Thoracic aorta (tissue), 2 donors: ENCODE measurements at regions not wholly inside any gene's neighbourhood (a gene's known extent, or its start where the extent isn't known, plus 50 kb on each side); places are given as distances from the start of the nearest gene placed in this dataset.

Experiments used
- ATAC-seq: fragments of 150-250 bp; one replicate; pipeline ENCODE4 v1.8.0; 2017; ENCODE audit warnings: low read depth; ENCODE audit not compliant: insufficient number of reproducible peaks, low FRiP score
- DNase-seq: peaks from one replicate; pipeline ENCODE4 v3.0.0-alpha.2; 2020; ENCODE audit warnings: low spot score
- H3K27ac ChIP-seq, 2 donors: fragments of 200-600 bp; sonication (generic); 1 replicate in 1 of 2; 2 replicates in 1 of 2; pipeline ENCODE4 v1.5.1; 2016; ENCODE audit warnings: mild to moderate bottlenecking in 2 of 2, moderate library complexity in 2 of 2
- H3K27me3 ChIP-seq: fragments of 200-600 bp; sonication (generic); replicated peaks from 2 replicates; pipeline ENCODE4 v1.6.0; 2016; ENCODE audit warnings: mild to moderate bottlenecking; ENCODE audit not compliant: insufficient read depth
- H3K36me3 ChIP-seq: fragments of 200-600 bp; sonication (generic); one replicate; pipeline ENCODE4 v1.5.1; 2016
- H3K4me1 ChIP-seq, 2 donors: fragments of 200-600 bp; sonication (generic); 1 replicate in 1 of 2; 2 replicates in 1 of 2; pipeline versions ENCODE4 v1.5.1 to v1.6.0; 2016; ENCODE audit warnings: low read depth in 2 of 2, mild to moderate bottlenecking in 1 of 2; ENCODE audit not compliant: control insufficient read depth in 1 of 2
- H3K4me3 ChIP-seq: fragments of 200-600 bp; sonication (generic); 2 replicates; pipeline ENCODE4 v1.5.1; 2016; ENCODE audit warnings: mild to moderate bottlenecking
- H3K9me3 ChIP-seq: fragments of 200-600 bp; sonication (generic); 2 replicates; pipeline ENCODE4 v1.5.1; 2016
- TF ChIP-seq, protein P1 (sequence below): fragments of 200-600 bp; sonication (generic); IDR thresholded peaks from one replicate; pipeline ENCODE4 v1.5.1; 2019; ENCODE audit warnings: antibody characterized with exemption

DNA sequence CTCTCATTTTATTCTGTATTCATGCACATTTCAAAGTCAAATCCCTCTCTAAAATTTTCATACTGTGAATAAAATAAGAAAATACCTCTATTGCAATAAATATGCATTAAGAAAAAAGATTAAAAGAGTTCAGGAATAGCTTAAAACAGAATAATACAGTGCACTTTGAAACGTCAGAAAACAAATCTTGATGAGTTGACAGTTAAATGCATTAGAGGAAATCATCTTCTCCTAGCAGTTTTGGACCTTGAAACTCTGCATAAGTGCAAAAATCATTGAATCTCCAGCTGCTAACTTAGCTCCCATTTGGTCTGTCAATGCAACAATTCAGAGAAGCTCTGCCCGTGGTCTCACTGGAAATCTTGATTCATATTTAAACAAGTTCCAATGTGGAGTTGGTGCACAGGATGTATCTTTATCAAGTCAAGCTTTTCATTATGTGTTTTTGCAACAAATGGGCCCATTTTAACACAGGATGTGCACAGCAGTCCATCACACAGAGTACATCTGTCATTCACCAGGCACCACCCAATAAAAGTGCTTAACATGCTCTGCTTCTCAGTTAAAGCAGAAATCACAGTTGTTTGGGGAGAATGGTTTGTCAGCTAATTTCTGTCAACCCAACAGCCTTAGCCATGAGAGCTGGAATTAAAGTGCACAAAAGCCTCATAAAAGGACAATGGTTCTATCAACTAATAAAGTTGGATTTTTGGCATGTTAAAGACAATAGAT lies 98.8 kb upstream of the ARRDC4 start:
- Histone ChIP-seq H3K36me3 (no peaks in the 10 kb centered on the region), H3K4me3 (no peak overlapping the region), H3K27me3 (no peaks in the 10 kb centered on the region), H3K4me1 (no peaks in the 10 kb centered on the region), H3K9me3 (no peaks in the 10 kb centered on the region), H3K27ac (no peak overlapping the region)
- no peak for DNase-seq
- no peak for ATAC-seq
- TF ChIP-seq, protein P1, sequence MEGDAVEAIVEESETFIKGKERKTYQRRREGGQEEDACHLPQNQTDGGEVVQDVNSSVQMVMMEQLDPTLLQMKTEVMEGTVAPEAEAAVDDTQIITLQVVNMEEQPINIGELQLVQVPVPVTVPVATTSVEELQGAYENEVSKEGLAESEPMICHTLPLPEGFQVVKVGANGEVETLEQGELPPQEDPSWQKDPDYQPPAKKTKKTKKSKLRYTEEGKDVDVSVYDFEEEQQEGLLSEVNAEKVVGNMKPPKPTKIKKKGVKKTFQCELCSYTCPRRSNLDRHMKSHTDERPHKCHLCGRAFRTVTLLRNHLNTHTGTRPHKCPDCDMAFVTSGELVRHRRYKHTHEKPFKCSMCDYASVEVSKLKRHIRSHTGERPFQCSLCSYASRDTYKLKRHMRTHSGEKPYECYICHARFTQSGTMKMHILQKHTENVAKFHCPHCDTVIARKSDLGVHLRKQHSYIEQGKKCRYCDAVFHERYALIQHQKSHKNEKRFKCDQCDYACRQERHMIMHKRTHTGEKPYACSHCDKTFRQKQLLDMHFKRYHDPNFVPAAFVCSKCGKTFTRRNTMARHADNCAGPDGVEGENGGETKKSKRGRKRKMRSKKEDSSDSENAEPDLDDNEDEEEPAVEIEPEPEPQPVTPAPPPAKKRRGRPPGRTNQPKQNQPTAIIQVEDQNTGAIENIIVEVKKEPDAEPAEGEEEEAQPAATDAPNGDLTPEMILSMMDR = no peak

DNA sequence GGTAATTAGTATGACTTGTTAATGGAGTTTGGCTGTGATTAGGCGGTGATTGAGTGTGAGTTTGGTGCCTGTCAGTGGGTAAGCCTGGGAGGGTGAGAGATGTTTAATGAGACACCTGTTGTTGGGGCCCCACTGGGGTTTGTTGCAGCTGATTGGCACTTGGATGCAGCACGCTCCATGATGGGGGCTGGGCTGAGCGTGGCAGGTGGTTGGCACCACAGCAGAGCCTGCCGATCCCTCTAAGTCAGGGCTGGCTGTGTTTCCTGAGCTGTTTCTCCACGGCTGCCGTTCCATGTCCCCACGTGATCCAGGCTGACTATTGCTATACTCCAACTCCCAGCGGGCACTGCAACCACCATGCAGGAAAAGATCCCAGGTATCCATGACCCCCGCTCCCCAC lies 93.5 kb upstream of the ARRDC4 start:
- Histone ChIP-seq H3K27me3 (no peaks in the 10 kb centered on the region), H3K4me3 (no peak overlapping the region), H3K9me3 (no peaks in the 10 kb centered on the region), H3K27ac (no peak overlapping the region), H3K4me1 (no peaks in the 10 kb centered on the region), H3K36me3 (no peaks in the 10 kb centered on the region)
- no peak for ATAC-seq
- no peak for DNase-seq
- TF ChIP-seq, protein P1 = no peak

DNA sequence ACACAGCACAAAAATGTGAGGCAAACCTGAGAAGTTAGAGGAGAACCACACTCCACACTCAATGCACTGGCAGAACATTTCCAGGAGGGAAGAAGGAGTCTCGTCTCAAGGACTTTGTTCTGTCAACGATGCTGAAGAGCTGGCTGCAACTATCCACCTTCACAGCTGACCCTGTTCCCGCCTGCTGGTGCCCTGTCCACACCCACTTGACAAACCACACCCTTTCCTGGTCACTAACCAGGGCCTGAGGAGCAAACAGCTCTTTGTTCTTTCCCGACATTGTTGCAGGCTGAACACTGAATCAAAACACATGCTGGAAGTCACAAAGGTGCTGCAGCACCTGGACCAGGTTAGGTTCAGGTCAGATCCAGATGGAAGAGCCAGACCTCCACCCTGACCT lies 92.6 kb upstream of the ARRDC4 start:
- no peaks in the 10 kb centered on the region for H3K4me1 ChIP-seq
- TF ChIP-seq, protein P1 = no peak
- H3K4me3 ChIP-seq = no peak overlapping the region
- no peak for DNase-seq
- no peaks in the 10 kb centered on the region for H3K9me3 ChIP-seq
- no peak for ATAC-seq
- H3K27ac ChIP-seq = no peak overlapping the region
- no peaks in the 10 kb centered on the region for H3K36me3 ChIP-seq
- H3K27me3 ChIP-seq = no peaks in the 10 kb centered on the region

DNA sequence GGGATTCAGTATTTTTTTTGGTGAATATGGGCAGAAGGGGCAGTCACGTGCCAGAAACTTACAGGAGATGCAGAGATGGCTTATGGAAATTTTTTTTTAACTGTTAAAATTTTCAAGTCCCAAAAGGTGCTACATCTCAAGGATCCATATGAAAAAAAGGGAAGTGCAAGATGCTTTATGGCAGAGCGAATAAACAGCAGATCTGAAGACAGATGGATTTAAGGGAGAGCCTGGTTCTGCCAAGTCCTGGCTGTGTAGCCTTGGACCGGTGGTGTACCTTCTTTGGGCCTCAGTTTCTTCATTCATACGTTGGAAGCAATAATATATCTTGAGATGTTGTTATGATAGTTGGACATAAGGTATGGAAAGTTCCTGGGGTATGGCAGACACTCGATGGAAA lies 91.5 kb upstream of the ARRDC4 start:
- H3K9me3 ChIP-seq = no peaks in the 10 kb centered on the region
- H3K27me3 ChIP-seq = no peaks in the 10 kb centered on the region
- H3K4me1 ChIP-seq = no peaks in the 10 kb centered on the region
- DNase-seq (no peak), ATAC-seq (no peak)
- no peaks in the 10 kb centered on the region for H3K36me3 ChIP-seq
- TF ChIP-seq, protein P1 = no peak
- no peak overlapping the region for H3K27ac ChIP-seq
- no peak overlapping the region for H3K4me3 ChIP-seq

DNA sequence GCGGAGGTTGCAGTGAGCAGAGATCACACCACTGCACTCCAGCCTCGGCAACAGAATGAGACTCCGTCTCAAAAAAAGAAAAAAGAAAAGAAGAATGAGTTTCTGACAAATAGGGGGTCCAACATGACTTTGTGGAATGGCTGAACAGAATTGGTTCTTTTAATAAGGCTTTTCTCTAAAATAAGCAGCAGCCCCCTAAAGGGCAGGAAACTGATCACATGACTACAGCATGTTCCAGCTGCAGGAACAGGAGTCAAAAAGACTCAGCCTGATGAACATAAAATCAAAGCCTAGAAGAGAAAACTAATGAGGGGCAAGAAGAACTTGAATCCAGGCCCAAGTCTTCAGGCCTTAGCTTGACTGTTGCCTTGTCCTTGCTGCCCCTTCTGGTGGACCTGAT lies 89.7 kb upstream of the ARRDC4 start:
- no peaks in the 10 kb centered on the region for H3K9me3 ChIP-seq
- H3K4me3 ChIP-seq = no peak overlapping the region
- no peaks in the 10 kb centered on the region for H3K4me1 ChIP-seq
- H3K27me3 ChIP-seq = no peaks in the 10 kb centered on the region
- H3K36me3 ChIP-seq = no peaks in the 10 kb centered on the region
- DNase-seq (no peak), ATAC-seq (no peak)
- TF ChIP-seq, protein P1 = no peak
- no peak overlapping the region for H3K27ac ChIP-seq
